HG03469 (cell line): ENCODE measurements at regions not wholly inside any gene's neighbourhood (a gene's known extent, or its start where the extent isn't known, plus 50 kb on each side); places are given as distances from the start of the nearest gene placed in this dataset.

Experiments used
- ATAC-seq: cut with Tn5 transposase; IDR thresholded peaks from one replicate; pipeline ENCODE4 v1.9.1; 2021; ENCODE audit warnings: mild to moderate bottlenecking, moderate library complexity, moderate number of reproducible peaks; ENCODE audit not compliant: unreplicated experiment

DNA sequence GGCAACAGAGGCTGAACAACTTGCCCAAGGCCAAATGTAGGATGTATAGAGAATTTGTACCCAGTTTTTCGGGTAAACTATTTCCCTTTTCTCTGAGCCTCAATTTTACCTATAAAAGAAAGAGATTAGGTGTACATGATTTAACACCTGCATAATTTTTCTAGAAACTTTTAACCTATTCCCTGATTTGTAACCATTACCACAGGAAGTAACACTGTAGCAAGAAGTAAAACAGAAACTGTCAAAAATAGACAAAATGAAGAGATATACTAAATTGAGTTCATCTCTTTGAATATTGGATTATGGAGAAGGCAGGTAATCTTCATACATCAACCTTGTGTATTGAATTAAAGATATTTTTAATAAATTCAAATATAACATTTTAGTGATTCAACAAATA, 136.2 kb downstream of the ZC3H11B start:
- peak; percentile 42 for ATAC-seq

GRCh38 chr1:219476116-219476515, 136.8 kb downstream of the ZC3H11B start:
- ATAC-seq, result peak; percentile 52

DNA sequence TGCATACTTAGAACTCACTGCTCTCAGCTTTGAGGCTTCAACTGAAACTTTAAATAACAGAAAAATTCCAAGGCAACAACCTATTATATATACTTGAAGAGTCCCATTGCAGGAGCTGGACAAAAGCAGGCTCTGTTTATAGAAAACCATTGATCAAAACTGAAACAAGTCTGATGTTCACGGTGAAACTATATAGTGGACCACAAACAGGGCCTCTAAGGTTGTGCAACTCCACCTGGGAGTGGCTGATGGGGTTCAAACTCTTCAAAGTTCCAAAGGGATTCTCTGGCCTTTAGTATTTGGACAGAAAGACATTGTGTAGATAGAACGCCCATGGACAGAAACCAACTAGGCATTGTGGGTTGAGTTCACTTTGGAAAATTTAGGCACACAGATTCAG, 140.3 kb downstream of the ZC3H11B start:
- no peak for ATAC-seq

DNA sequence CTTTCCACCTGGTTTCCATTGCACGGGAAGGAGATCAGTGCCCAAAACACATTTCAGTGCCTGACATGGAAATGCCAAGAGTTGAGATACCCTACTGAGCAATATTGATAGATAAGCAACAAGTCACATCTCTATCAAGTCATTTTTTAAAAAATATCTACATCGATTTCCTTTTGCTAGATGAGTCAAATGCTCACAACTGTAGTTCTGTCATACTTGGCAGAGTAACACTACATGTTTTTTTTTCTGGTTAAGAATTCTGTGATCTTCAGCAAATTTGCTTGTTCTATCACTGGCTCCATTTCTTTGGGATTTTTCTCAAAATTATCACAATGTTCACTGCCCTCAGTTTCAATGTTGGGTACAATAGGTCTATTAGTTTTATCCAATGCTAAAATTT, 145.4 kb downstream of the ZC3H11B start:
- no peak for ATAC-seq

DNA sequence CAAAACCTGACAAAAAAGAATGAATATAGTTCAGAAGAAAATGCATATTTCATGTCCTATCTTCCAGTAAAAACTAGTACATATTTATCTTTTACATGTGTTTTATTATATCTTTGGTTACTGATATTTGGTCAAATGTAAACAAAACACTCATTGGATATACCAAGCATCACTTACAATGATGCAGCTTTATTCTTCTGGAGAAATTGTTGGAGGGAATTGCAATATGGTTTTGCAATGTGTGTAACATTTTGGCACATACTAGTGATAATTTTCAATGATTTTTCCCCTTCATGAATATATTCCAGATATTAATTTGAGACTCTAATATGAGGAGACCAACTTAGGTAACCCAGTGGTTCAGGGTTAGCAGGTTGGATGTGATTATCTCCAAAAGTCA, 146.1 kb downstream of the ZC3H11B start:
- no peak for ATAC-seq

- peak; percentile 53 for ATAC-seq
Measured at GRCh38 chr1:219465212-219466093, 147.5 kb downstream of the ZC3H11B start.

DNA sequence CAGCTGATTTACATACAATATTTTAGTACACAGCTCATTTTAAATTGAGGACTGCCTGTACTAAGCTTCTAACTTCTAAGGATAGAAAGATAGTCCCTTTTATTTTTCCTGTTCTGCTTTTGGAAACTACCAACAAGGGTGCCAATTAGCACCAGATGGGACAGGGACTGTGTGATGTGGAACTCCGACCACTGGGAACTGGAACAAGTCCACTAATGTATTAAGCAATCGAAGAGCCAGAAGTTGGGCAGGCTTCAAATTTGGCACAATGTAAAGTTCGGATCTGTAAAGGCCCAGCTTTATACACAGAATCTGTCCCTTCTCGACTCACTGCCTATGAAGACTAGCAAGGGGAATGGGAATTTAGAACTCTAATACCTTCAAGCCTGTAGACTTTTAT, 149.3 kb downstream of the ZC3H11B start:
- no peak for ATAC-seq

DNA sequence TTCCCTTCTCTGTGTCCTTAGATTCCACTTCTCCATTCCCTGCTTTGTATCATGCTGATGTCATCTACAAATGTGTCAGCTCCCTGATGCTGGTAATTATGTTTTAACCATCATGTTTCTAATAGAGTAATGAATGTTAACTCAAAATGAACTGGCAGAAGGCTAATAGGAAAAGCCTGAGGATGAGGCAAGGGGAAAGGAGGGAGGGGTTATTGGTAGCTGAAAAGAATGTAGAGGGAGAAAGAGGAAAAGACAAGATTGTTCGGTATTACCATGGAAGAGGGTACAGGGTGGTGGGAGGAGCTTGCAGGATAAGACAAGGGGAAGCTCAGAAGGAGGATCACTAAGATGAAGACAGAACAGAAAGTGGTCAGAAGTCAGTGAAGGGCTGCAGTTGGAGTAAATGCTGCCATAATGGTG, 150.9 kb downstream of the ZC3H11B start:
- no peak for ATAC-seq

DNA sequence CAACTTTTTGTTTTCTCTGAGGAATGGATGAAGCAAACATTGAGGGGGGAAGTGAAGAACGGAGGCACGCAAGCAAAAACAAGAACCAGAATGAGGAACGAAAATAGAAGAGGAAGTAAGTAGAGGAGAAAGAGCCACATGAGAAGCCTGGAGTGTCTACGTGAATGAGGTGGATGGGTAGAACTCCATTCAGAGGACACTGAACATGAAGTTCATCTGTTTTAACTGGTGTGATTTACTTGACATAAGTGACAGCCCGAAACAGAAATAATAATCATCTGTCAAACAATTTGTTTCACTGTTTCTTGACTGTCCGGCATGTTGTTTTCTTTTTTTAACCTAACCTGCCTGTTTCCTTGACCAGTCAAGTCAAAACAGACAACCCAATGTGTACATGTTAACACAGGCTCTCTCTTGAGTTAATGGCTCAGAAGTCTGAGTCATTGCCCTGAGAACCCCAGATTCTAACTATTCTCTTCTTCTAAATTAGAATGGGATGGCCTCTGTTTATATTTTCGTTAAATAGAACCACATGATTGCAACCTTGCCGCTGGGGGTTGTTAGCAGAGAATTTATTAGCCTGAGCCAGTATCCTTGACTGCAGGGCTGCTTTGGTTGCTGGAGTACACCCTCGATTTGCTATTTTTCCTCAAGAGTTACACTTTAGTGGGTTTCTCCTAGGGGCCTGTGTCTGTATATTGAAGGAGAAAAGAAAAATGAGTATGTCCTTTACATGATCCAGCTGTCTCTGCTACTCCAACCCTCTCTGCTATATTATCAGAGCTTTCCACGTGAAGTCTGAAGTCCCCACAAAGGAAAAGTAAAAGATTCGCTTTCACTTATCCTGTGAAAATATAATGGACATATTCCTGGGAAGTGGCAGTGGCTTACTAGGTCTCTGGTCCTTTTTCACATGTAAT, 151.7 kb downstream of the ZC3H11B start:
- ATAC-seq, result peak; percentile 71

DNA sequence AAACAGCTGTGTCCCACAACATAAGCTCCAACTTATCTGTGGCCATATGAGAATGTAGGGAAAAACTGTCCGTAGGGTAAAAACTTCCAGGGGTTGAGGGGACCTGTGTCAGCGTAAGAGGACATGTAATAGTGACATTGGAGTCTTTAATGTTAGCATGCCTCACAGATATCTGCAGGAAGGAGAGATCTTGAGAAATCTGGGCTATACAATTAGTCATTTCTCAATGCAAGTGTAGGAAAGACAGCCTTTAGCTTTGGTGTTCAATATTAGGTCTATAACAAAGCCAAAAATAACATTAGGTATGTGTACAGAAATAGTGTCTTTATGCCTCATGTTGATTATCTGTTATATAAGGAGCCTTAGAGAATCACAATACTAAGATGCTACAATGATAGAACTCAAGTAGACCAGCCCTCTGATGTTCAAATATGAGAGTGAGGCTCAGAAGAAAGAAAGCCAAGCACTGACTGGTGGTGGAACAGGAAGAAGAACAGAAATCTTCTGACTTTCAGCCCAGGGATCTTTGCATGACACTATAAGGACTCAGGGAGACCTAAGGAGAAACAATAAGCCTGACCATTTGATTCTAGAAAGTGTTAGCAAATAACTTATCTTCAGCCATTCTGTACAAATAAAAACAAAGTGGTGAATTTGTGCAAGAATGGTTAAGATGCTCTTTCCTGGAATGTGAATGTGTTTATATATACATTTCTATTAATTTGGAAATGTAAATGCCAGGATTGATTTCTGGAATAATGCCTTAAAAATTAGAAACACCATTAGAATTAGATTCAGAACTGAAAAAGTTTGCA, 152.6 kb downstream of the ZC3H11B start:
- no peak for ATAC-seq

DNA sequence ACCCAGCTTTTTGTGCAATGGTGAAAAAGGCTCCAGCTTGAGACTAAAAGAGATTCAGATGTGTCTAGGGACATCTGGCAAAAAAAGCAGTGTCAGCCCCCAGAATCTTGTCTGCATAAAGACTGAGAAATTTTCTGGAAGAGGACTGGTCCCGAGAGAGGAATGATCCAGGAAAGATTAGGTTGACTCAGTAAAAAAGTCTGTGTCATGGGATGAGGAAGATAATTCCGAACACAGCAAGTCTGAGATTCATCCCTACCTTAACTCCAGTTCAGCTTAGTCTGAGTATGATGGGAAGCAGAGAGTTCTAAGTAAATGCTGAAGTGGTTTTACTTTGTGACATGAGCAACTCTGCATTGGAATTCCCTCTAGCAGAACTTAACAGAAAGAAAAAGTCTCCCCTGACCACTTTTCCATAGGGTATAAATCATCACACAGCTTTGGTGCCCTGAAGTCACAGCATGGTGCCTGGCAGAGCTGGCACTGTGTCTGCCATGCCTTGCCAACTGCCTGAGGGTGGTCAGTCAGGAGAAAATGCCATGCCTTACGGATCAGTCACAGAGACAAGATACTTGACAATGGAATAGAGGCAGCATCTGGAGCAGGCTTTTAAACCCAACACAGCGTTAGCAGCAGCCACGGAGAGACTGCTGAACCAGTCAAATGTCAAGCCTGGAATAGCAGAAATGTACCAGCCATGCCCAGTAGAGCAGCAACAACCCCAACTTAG, 153.4 kb downstream of the ZC3H11B start:
- no peak for ATAC-seq

DNA sequence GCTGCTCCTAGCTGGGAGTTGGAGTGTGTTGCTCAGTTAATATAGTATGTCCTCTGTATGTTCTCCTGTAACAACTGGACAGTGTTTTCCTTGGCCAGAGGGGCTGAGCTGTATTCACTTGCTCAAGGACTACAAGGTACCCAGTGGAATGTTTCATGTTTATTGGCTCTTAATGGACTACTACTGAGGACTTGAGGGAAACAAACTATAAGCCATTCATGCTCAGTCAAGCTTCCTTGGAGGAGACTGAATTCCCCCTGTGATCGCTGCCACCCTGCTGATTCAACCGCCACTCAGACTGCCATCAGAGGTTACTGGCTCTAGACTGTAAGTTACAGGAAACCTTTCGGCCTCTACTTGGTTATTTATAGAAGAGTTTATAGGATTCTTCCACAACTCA, 166.6 kb downstream of the ZC3H11B start:
- no peak for ATAC-seq

DNA sequence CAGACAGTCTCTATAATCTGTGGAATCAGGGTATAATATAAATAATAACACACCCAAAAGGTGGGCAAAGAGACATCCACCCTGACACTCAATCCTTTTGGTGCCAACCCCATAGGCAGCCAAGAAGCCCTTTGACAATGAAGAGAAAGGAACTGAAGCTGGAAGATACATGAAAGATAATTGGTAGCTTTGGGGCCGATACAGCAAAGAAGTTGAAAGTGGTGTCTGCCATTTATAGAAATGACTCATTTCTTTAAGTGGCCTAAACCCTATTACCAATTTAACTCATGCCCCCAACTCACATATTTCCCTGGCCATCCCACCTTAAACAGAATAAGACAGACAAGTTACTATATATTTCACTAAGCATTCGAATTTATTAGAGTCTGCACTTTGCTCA, 167.0 kb downstream of the ZC3H11B start:
- no peak for ATAC-seq

DNA sequence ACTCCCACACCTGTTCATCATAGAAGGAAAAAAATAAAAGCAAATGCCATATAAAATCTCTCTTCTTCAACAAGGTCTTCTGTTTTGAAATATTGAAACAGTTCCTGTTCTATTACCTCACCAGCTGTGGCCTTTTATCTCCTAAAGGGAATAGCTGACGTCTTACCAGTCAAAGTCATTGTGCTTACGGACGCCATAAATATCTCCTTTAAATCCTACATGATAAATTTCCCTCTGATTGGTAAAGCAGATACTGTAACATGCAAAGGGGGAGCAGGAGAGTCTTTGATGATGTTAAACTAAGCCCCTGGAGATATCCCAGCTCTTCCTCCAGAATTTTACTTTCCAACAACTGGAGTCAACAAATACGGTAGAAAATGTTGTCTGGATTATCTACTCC, 168.4 kb downstream of the ZC3H11B start:
- no peak for ATAC-seq

GRCh38 chr1:219443763-219444162, 169.1 kb downstream of the ZC3H11B start:
- no peak for ATAC-seq

DNA sequence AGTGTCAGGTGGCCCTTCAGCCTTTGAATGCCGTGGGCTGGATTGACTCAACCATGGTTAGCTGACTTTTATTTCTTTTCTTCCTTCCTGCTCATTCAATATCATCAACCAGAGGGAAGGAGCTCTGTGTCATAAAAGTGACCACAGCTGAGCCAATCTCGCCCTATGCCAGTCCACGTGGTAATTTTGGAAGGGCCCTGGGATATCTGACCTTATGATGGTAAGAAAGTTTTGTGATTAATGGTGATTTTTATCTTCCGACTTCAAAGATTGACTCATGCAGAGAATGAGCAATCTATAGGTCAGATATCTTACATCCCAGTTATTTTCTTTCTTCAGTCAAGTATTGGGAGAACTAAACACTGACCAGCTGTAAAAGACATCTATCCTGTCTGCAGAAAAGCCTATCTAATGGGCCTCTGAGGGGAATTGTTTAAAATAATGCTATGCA, 170.3 kb downstream of the ZC3H11B start:
- no peak for ATAC-seq

- ATAC-seq, result no peak
Measured at GRCh38 chr1:219441884-219442283, 171.0 kb downstream of the ZC3H11B start.

DNA sequence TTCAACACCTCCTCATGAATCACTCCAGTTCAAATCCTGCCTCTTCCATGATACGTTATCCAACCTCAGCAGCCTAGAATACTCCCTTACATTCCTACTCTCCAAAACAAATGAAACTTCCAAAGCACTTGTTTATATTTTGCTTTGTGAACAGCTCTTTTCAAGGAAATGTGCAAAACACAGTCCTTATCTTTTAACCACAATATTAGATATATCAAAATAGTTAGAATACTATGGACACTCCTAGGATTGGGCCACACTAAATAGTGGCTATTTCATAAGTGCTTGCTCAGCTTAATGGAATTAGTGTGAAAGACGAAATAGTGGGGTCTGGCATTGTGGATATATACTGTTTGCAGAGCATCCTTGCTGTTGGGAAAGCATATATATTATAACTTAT, 173.5 kb downstream of the ZC3H11B start:
- no peak for ATAC-seq

DNA sequence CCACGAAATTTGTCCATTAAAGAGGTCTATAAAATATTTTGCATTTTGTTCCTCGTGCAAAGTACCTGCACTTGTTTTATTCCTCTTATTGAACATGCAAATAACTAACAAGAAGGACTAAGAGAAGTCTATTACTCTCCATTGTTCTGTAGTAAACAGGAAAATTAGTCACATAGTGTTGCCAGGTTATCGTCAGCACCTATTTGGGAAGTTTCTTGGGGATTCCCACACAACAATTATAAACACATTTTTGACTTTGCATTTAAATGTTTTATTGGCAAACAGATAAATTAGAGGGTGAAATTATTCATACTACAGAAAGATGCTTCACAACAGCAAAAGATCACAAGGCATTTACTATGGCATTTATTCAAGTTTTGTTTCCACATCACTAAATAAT, 174.5 kb downstream of the ZC3H11B start:
- no peak for ATAC-seq

- ATAC-seq, result no peak
Measured at GRCh38 chr1:219434923-219435297, 178.0 kb downstream of the ZC3H11B start.
